Endodermal cell (in vitro differentiated cells): ENCODE measurements at regions not wholly inside any gene's neighbourhood (a gene's known extent, or its start where the extent isn't known, plus 50 kb on each side); places are given as distances from the start of the nearest gene placed in this dataset.
A peak's percentile ranks its signal among the peaks of the same experiment; 100 is the strongest.
"Not testable (repeated sequence)": the region's sequence is repeated elsewhere in the genome, so short reads cannot be mapped to it uniquely, and the experiment has no call there.

Experiments
- DNase-seq: peaks from one replicate; pipeline ENCODE4 v3.0.0-alpha.2; 2017
- H3K27ac ChIP-seq: 2 replicates; pipeline ENCODE4 v1.5.1; 2013; ENCODE audit warnings: mild to moderate bottlenecking, low read depth, low read length, moderate library complexity
- H3K27me3 ChIP-seq: 2 replicates; pipeline ENCODE4 v1.6.1; 2013; ENCODE audit warnings: mild to moderate bottlenecking, low read length, moderate library complexity; ENCODE audit not compliant: insufficient read depth, control insufficient read depth, poor library complexity, severe bottlenecking
- H3K36me3 ChIP-seq: 2 replicates; pipeline ENCODE4 v1.7.0; 2013; ENCODE audit warnings: mild to moderate bottlenecking, low read length, moderate library complexity; ENCODE audit not compliant: control insufficient read depth, insufficient read depth
- H3K4me1 ChIP-seq: one replicate; pipeline ENCODE4 v1.7.0; 2013; ENCODE audit warnings: low read length; ENCODE audit not compliant: control insufficient read depth, insufficient read depth
- H3K4me3 ChIP-seq: 2 replicates; pipeline ENCODE4 v1.5.1; 2013; ENCODE audit warnings: mild to moderate bottlenecking, low read length, moderate library complexity
- H3K9ac ChIP-seq: 2 replicates; pipeline ENCODE4 v1.6.1; 2013; ENCODE audit warnings: mild to moderate bottlenecking, low read length, moderate library complexity; ENCODE audit not compliant: poor library complexity, severe bottlenecking; ENCODE audit errors: extremely low read depth
- H3K9me3 ChIP-seq: 2 replicates; pipeline ENCODE4 v1.6.1; 2013; ENCODE audit warnings: mild to moderate bottlenecking, low read length, moderate library complexity; ENCODE audit not compliant: control insufficient read depth
- H3K27ac Mint-ChIP-seq: 2 replicates; pipeline ENCODE4 v1.8.0; 2020; ENCODE audit warnings: mixed read lengths
- H3K27me3 Mint-ChIP-seq: 2 replicates; pipeline ENCODE4 v1.8.0; 2021; ENCODE audit warnings: mild to moderate bottlenecking, mixed read lengths; ENCODE audit not compliant: insufficient read depth
- H3K36me3 Mint-ChIP-seq: 2 replicates; pipeline ENCODE4 v1.8.0; 2020; ENCODE audit warnings: low read depth, mixed read lengths
- H3K4me1 Mint-ChIP-seq: 2 replicates; pipeline ENCODE4 v1.8.0; 2020; ENCODE audit warnings: mixed read lengths
- H3K4me3 Mint-ChIP-seq: 2 replicates; pipeline ENCODE4 v1.8.0; 2020; ENCODE audit warnings: mild to moderate bottlenecking, moderate library complexity, mixed read lengths
- H3K9me3 Mint-ChIP-seq: 2 replicates; pipeline ENCODE4 v1.8.0; 2020; ENCODE audit warnings: mild to moderate bottlenecking, mixed read lengths
- WGBS, 2 experiments: methylation state at CpG; one replicate each; pipeline versions ENCODE4 v1.1.5 to v1.1.7; 2013; ENCODE audit warnings: missing lambda C conversion rate in 2 of 2, mixed read lengths in 1 of 2; ENCODE audit not compliant: insufficient coverage in 1 of 2, insufficient read length in 1 of 2; 5-methylcytosine and 5-hydroxymethylcytosine counted together
- TF ChIP-seq, protein P1 (sequence below): fragments of 200-600 bp; sonication (generic); conservative IDR thresholded peaks from 2 replicates; pipeline ENCODE4 v1.5.0; 2021; ENCODE audit warnings: antibody characterized with exemption, mild to moderate bottlenecking

GRCh38 chr15:22243440-22244130 is 163.3 kb downstream of the OR4M2 start:
- Mint-ChIP-seq H3K27me3 (no peaks in the 10 kb centered on the region), H3K4me1 (no peaks in the 10 kb centered on the region), H3K9me3 (peaks cover 98% of the 10 kb centered on the region), H3K4me3 (no peak overlapping the region), H3K27ac (no peak overlapping the region), H3K36me3 (peaks cover 12% of the 10 kb centered on the region)
- WGBS, 2 experiments: 73 to 80% methylated on average over 7 to 8 of the region's 8 CpGs
- H3K4me1 ChIP-seq: no peaks in the 10 kb centered on the region
- no peaks in the 10 kb centered on the region for H3K36me3 ChIP-seq
- no peaks in the 10 kb centered on the region for H3K27me3 ChIP-seq
- TF ChIP-seq, protein P1, sequence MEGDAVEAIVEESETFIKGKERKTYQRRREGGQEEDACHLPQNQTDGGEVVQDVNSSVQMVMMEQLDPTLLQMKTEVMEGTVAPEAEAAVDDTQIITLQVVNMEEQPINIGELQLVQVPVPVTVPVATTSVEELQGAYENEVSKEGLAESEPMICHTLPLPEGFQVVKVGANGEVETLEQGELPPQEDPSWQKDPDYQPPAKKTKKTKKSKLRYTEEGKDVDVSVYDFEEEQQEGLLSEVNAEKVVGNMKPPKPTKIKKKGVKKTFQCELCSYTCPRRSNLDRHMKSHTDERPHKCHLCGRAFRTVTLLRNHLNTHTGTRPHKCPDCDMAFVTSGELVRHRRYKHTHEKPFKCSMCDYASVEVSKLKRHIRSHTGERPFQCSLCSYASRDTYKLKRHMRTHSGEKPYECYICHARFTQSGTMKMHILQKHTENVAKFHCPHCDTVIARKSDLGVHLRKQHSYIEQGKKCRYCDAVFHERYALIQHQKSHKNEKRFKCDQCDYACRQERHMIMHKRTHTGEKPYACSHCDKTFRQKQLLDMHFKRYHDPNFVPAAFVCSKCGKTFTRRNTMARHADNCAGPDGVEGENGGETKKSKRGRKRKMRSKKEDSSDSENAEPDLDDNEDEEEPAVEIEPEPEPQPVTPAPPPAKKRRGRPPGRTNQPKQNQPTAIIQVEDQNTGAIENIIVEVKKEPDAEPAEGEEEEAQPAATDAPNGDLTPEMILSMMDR: no peak
- no peak for DNase-seq
- no peak overlapping the region for H3K9ac ChIP-seq
- peaks cover 81% of the 10 kb centered on the region for H3K9me3 ChIP-seq
- H3K4me3 ChIP-seq: peak overlapping the region; percentile 62
- H3K27ac ChIP-seq: no peak overlapping the region

- WGBS, 2 experiments: 90 to 91% methylated on average over 4 to 7 of the region's 7 CpGs
- not testable (repeated sequence) for DNase-seq, H3K27ac ChIP-seq, H3K4me1 ChIP-seq, H3K4me3 ChIP-seq, H3K36me3 ChIP-seq, H3K27me3 ChIP-seq, H3K9ac ChIP-seq, H3K27ac Mint-ChIP-seq, H3K27me3 Mint-ChIP-seq, H3K4me1 Mint-ChIP-seq, H3K4me3 Mint-ChIP-seq
- Mint-ChIP-seq H3K36me3 (peaks cover 15% of the 10 kb centered on the region), H3K9me3 (peaks cover 98% of the 10 kb centered on the region)
- peaks cover 78% of the 10 kb centered on the region for H3K9me3 ChIP-seq
Observed at GRCh38 chr15:22249511-22249910, 169.2 kb downstream of the OR4M2 start.

GRCh38 chr15:22250501-22251290 is 170.4 kb downstream of the OR4M2 start:
- 70 to 72% methylated on average over 15 to 18 of the region's 18 CpGs for WGBS, 2 experiments
- DNase-seq, H3K4me1 ChIP-seq, H3K9ac ChIP-seq, H3K27ac Mint-ChIP-seq, H3K27me3 ChIP-seq, H3K27ac ChIP-seq, H3K4me3 Mint-ChIP-seq, H3K4me1 Mint-ChIP-seq, H3K27me3 Mint-ChIP-seq, H3K36me3 ChIP-seq: not testable (repeated sequence)
- Histone ChIP-seq H3K9me3 (peaks cover 85% of the 10 kb centered on the region), H3K4me3 (peak overlapping the region; percentile 20)
- peaks cover 15% of the 10 kb centered on the region for H3K36me3 Mint-ChIP-seq
- peaks cover 98% of the 10 kb centered on the region for H3K9me3 Mint-ChIP-seq

DNA sequence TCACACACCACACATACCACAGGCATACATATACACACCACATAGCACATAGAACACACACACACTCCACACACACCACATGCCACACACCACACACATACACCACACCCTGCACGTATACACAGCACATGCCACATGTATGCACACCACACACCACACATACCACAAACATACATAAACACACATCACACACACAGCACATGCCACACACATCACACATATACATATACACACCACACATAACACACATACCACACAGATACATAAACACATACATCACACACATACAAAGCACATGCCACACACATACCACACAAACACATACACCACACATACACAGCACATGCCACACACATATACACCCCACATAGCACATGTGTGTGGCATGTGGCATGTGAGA is 171.1 kb downstream of the OR4M2 start:
- H3K4me3 Mint-ChIP-seq: no peak overlapping the region
- H3K36me3 Mint-ChIP-seq: peaks cover 13% of the 10 kb centered on the region

GRCh38 chr15:22252047-22252446 is 171.7 kb downstream of the OR4M2 start:
- peaks cover 84% of the 10 kb centered on the region for H3K9me3 ChIP-seq
- not testable (repeated sequence) for DNase-seq
- peaks cover 99% of the 10 kb centered on the region for H3K9me3 Mint-ChIP-seq

More for the DNA sequence above, 171.1 kb downstream of the OR4M2 start:
- TF ChIP-seq, protein P1: no peak
- no peaks in the 10 kb centered on the region for H3K27me3 ChIP-seq
- H3K9me3 Mint-ChIP-seq: peaks cover 99% of the 10 kb centered on the region
- no peak overlapping the region for H3K27ac ChIP-seq
- WGBS, 2 experiments: 79 to 83% methylated on average over 1 of the region's 1 CpG
- H3K36me3 ChIP-seq: no peaks in the 10 kb centered on the region
- no peaks in the 10 kb centered on the region for H3K4me1 ChIP-seq
- H3K9me3 ChIP-seq: peaks cover 87% of the 10 kb centered on the region
- H3K4me3 ChIP-seq: peak overlapping the region; percentile 20
- DNase-seq: no peak
- no peak overlapping the region for H3K27ac Mint-ChIP-seq
- no peaks in the 10 kb centered on the region for H3K27me3 Mint-ChIP-seq
- H3K9ac ChIP-seq: no peak overlapping the region
- H3K4me1 Mint-ChIP-seq: no peaks in the 10 kb centered on the region

More at GRCh38 chr15:22252047-22252446, 171.7 kb downstream of the OR4M2 start:
- H3K36me3 ChIP-seq, H3K4me3 Mint-ChIP-seq, H3K4me1 ChIP-seq, H3K4me1 Mint-ChIP-seq, H3K27ac Mint-ChIP-seq, H3K27ac ChIP-seq, H3K27me3 ChIP-seq, H3K9ac ChIP-seq, H3K27me3 Mint-ChIP-seq: not testable (repeated sequence)
- peak overlapping the region; percentile 20 for H3K4me3 ChIP-seq
- peaks cover 12% of the 10 kb centered on the region for H3K36me3 Mint-ChIP-seq
- 53 to 67% methylated on average over 4 of the region's 4 CpGs for WGBS, 2 experiments
